ENCODE measurements at regions not wholly inside any gene's neighbourhood (a gene's known extent, or its start where the extent isn't known, plus 50 kb on each side); places are given as distances from the start of the nearest gene placed in this dataset.

DNA sequence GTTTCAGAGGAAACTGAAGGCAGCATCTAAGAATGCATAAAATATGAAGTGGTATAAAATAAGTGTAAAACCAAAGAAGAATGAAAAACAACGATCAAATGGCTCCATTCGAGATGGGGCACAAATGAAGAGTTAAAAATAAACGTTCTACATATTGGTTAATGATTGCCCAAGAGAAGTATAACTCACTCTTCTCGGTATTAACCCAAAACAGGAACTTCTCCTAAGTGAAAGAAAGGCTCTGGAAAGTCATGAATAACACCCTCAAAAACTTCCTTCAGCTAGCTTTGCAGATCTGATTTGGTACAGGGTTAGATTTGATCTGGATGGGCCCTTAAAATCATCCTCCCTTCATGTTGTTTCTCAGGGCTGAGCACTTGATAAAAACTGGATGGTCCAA lies 94.3 kb upstream of the ADO start:
- TF ChIP-seq MYC (IDR thresholded peaks at IDR 0.05; ENCODE audit: borderline replicate concordance, low read length) (no peak), BHLHE40 (IDR thresholded peaks at IDR 0.05; ENCODE audit: low read depth, low read length) (no peak), MAZ (IDR thresholded peaks at IDR 0.05; ENCODE audit: borderline replicate concordance, low read depth, low read length) (no peak), CEBPB (IDR thresholded peaks at IDR 0.05) (no peak), HDAC2 (IDR thresholded peaks at IDR 0.05) (no peak), POLR2A (IDR thresholded peaks at IDR 0.05; ENCODE audit: low read length) (no peak), NFE2L2 (conservative IDR thresholded peaks at IDR 0.05; ENCODE audit: low read length) (no peak), KDM1A (IDR thresholded peaks at IDR 0.05; ENCODE audit: low read depth) (no peak), SREBF2 (IDR thresholded peaks at IDR 0.05) (no peak), RFX5 (IDR thresholded peaks at IDR 0.05) (no peak)
- TF ChIP-seq, protein P1, sequence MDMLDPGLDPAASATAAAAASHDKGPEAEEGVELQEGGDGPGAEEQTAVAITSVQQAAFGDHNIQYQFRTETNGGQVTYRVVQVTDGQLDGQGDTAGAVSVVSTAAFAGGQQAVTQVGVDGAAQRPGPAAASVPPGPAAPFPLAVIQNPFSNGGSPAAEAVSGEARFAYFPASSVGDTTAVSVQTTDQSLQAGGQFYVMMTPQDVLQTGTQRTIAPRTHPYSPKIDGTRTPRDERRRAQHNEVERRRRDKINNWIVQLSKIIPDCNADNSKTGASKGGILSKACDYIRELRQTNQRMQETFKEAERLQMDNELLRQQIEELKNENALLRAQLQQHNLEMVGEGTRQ (IDR thresholded peaks at IDR 0.05), result no peak
- TF ChIP-seq, protein P2, sequence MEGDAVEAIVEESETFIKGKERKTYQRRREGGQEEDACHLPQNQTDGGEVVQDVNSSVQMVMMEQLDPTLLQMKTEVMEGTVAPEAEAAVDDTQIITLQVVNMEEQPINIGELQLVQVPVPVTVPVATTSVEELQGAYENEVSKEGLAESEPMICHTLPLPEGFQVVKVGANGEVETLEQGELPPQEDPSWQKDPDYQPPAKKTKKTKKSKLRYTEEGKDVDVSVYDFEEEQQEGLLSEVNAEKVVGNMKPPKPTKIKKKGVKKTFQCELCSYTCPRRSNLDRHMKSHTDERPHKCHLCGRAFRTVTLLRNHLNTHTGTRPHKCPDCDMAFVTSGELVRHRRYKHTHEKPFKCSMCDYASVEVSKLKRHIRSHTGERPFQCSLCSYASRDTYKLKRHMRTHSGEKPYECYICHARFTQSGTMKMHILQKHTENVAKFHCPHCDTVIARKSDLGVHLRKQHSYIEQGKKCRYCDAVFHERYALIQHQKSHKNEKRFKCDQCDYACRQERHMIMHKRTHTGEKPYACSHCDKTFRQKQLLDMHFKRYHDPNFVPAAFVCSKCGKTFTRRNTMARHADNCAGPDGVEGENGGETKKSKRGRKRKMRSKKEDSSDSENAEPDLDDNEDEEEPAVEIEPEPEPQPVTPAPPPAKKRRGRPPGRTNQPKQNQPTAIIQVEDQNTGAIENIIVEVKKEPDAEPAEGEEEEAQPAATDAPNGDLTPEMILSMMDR (IDR thresholded peaks at IDR 0.05), result no peak
- TF ChIP-seq, protein P3, sequence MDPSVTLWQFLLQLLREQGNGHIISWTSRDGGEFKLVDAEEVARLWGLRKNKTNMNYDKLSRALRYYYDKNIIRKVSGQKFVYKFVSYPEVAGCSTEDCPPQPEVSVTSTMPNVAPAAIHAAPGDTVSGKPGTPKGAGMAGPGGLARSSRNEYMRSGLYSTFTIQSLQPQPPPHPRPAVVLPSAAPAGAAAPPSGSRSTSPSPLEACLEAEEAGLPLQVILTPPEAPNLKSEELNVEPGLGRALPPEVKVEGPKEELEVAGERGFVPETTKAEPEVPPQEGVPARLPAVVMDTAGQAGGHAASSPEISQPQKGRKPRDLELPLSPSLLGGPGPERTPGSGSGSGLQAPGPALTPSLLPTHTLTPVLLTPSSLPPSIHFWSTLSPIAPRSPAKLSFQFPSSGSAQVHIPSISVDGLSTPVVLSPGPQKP (IDR thresholded peaks at IDR 0.05; ENCODE audit: low read depth, low read length), result no peak
- TF ChIP-seq, protein P4, sequence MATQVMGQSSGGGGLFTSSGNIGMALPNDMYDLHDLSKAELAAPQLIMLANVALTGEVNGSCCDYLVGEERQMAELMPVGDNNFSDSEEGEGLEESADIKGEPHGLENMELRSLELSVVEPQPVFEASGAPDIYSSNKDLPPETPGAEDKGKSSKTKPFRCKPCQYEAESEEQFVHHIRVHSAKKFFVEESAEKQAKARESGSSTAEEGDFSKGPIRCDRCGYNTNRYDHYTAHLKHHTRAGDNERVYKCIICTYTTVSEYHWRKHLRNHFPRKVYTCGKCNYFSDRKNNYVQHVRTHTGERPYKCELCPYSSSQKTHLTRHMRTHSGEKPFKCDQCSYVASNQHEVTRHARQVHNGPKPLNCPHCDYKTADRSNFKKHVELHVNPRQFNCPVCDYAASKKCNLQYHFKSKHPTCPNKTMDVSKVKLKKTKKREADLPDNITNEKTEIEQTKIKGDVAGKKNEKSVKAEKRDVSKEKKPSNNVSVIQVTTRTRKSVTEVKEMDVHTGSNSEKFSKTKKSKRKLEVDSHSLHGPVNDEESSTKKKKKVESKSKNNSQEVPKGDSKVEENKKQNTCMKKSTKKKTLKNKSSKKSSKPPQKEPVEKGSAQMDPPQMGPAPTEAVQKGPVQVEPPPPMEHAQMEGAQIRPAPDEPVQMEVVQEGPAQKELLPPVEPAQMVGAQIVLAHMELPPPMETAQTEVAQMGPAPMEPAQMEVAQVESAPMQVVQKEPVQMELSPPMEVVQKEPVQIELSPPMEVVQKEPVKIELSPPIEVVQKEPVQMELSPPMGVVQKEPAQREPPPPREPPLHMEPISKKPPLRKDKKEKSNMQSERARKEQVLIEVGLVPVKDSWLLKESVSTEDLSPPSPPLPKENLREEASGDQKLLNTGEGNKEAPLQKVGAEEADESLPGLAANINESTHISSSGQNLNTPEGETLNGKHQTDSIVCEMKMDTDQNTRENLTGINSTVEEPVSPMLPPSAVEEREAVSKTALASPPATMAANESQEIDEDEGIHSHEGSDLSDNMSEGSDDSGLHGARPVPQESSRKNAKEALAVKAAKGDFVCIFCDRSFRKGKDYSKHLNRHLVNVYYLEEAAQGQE (IDR thresholded peaks at IDR 0.05), result no peak
